ENCODE measurements at regions not wholly inside any gene's neighbourhood (a gene's known extent, or its start where the extent isn't known, plus 50 kb on each side); places are given as distances from the start of the nearest gene placed in this dataset.

- DNase-seq (ENCODE audit: low spot score): no peak
- TF ChIP-seq, protein P1, sequence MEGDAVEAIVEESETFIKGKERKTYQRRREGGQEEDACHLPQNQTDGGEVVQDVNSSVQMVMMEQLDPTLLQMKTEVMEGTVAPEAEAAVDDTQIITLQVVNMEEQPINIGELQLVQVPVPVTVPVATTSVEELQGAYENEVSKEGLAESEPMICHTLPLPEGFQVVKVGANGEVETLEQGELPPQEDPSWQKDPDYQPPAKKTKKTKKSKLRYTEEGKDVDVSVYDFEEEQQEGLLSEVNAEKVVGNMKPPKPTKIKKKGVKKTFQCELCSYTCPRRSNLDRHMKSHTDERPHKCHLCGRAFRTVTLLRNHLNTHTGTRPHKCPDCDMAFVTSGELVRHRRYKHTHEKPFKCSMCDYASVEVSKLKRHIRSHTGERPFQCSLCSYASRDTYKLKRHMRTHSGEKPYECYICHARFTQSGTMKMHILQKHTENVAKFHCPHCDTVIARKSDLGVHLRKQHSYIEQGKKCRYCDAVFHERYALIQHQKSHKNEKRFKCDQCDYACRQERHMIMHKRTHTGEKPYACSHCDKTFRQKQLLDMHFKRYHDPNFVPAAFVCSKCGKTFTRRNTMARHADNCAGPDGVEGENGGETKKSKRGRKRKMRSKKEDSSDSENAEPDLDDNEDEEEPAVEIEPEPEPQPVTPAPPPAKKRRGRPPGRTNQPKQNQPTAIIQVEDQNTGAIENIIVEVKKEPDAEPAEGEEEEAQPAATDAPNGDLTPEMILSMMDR (IDR thresholded peaks at IDR 0.05; ENCODE audit: extremely low read depth, missing control alignments): no peak
These were observed 190.1 kb downstream of the ZNF621 start for GRCh38 chr3:40714771-40715345.

DNA sequence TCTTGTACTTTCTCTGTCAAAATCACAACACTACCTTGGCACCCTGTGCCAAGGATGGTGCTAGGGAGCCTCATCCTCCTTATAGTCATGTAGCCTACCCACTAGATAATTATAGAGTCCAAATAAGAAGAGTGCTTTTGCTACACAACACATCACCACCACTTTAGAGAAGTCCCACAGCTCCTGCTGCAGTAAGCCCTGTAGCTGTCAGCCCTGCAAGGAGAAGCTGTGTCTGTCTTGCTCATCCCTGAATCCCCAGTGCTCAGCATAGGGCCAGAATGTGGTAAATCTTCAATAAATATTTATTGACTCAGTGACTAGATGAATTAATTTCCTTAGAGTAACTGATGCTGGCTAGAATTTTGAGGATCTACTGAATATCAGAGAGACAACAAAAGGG is 190.8 kb downstream of the ZNF621 start:
- no peak for DNase-seq (ENCODE audit: low spot score)
- TF ChIP-seq, protein P1 (IDR thresholded peaks at IDR 0.05; ENCODE audit: extremely low read depth, missing control alignments): no peak

DNA sequence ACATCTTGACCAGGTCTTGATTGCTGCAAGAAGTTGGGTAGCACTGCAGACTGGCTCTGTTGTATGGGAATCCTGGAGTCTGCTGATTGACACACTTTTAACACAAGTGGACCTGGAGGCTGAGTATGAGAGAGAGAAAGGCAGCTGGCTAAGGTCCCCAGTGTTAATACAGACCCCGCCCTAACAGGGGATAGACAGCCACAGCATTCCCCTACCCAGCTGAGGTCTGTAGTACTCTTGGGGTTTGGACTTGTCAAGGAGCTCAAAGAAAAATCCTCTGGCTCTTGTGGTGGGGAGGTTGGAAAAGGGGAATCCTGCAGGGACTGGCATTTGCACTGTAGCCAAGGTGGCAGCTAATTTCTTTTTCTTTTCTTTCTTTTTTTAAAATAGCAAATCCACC is 192.7 kb downstream of the ZNF621 start:
- DNase-seq (ENCODE audit: low spot score): no peak
- TF ChIP-seq, protein P1 (IDR thresholded peaks at IDR 0.05; ENCODE audit: extremely low read depth, missing control alignments): no peak

- TF ChIP-seq, protein P1 (IDR thresholded peaks at IDR 0.05; ENCODE audit: extremely low read depth, missing control alignments): no peak
- no peak for DNase-seq (ENCODE audit: low spot score)
These were observed 193.4 kb downstream of the ZNF621 start for GRCh38 chr3:40718209-40718608.

- TF ChIP-seq, protein P1 (IDR thresholded peaks at IDR 0.05; ENCODE audit: extremely low read depth, missing control alignments): no peak
- DNase-seq (ENCODE audit: low spot score): peak; percentile 71
These were observed 193.9 kb downstream of the ZNF621 start for GRCh38 chr3:40718681-40719080.

DNA sequence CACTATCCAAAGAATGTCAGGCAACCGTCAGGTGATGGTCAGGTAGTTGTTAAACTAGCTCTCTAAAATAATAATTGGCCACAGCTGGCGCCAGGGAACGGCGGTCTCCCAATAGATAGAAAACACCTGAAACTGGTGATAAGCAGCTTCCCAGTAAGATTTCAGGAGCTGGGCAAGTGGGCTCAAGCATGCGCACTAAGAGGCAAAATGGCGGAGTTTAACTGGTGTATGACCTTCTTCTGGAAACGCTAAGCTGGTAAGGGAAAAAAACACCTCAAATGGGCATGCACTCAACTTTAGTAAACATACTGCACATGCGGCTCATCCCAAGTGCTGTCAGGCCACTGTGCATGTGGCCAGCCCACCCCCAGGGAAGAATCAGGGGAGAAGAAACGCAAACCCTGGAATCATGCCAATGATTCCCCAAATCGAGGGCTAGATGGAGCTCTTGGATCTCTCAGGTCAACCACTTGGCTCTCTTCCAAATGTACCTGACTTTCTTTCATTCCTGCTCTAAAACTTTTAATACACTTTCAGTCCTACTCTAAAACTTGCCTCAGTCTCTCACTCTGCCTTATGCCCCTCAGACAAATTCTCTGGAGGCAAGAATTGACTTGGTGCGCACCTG is 195.0 kb downstream of the ZNF621 start:
- TF ChIP-seq, protein P1 (IDR thresholded peaks at IDR 0.05; ENCODE audit: extremely low read depth, missing control alignments): no peak
- no peak for DNase-seq (ENCODE audit: low spot score)

- TF ChIP-seq, protein P1 (IDR thresholded peaks at IDR 0.05; ENCODE audit: extremely low read depth, missing control alignments): no peak
- DNase-seq (ENCODE audit: low spot score): no peak
These were observed 195.6 kb downstream of the ZNF621 start for GRCh38 chr3:40720341-40720740.
